ENCODE measurements at regions not wholly inside any gene's neighbourhood (a gene's known extent, or its start where the extent isn't known, plus 50 kb on each side); places are given as distances from the start of the nearest gene placed in this dataset.

DNA sequence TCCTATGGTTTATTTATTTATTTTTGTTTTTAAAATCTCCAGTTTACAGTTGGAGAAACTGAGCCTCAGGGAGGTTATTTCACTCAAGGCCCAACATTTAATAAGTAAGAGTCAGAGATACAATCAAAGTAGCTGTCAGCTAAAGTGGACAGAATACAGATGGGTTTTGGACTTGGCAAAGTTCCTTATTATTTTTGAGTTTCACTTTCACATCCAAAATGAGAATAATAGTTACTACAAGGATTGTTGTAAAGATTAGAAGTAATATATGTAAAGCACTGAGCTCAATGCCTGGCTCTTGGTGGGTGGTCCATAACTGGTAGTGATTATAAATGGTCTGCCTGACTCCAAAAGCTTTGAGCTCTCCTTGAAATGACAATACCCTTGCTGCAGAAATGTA lies 87.5 kb upstream of the SESN3 start:
- DNase-seq (ENCODE audit: low read depth, low spot score) = no peak

DNA sequence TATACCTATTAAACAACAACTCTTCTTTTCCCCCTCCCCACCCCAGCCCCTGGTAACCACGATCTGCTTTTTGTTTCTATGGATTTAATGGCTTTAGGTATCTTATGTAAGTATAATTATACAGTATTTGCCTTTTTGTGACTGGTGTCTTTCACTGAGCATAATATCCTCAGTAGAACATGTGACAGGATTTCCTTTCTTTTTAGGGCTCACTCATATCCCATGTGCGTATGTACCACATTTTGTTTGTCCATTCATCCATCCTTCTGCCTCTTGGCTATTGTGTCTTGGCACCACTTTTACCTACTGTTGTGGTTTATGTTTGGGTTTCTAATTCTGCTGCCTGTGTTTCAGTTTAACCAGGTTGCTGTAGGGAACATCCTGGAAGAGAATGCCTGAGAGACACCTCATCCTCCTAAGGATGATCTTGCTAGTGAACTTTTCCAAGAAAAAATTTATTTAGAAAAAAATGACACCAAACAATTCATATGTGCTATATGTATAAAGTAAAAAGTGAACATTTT lies 77.6 kb upstream of the SESN3 start:
- no peak for DNase-seq (ENCODE audit: low read depth, low spot score)

- DNase-seq (ENCODE audit: low read depth, low spot score) = no peak
Observed at GRCh38 chr11:95307286-95307685, 76.3 kb upstream of the SESN3 start.

GRCh38 chr11:95306801-95307200 lies 75.8 kb upstream of the SESN3 start:
- no peak for DNase-seq (ENCODE audit: low read depth, low spot score)

- DNase-seq (ENCODE audit: low read depth, low spot score) = no peak
Observed at GRCh38 chr11:95306123-95306522, 75.1 kb upstream of the SESN3 start.

GRCh38 chr11:95305705-95306104 lies 74.7 kb upstream of the SESN3 start:
- DNase-seq (ENCODE audit: low read depth, low spot score) = no peak

- DNase-seq (ENCODE audit: low read depth, low spot score) = no peak
Observed at GRCh38 chr11:95304777-95305176, 73.8 kb upstream of the SESN3 start.

- DNase-seq (ENCODE audit: low read depth, low spot score) = no peak
Observed at GRCh38 chr11:95302211-95302610, 71.2 kb upstream of the SESN3 start.

DNA sequence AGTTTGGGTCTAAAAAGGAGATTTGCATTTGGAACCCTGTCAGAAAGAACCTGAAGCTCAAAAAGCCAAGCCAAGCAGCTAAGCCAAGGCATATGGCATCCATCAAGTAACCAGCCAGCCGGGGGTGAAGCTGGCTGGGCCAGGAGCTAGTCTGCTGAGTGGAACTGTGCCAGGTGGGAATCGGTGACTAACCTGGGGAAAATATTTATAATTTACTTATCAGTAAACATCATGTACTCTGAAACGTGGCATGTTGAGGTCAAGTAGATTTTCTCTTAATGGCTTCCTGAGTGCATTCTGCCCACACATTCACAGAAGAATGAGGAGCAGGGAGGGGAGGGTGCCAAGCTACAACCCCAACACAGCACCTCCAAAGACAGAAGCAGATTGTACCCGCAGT lies 70.5 kb upstream of the SESN3 start:
- DNase-seq (ENCODE audit: low read depth, low spot score) = no peak

- no peak for DNase-seq (ENCODE audit: low read depth, low spot score)
Observed at GRCh38 chr11:95299078-95299679, 68.2 kb upstream of the SESN3 start.

DNA sequence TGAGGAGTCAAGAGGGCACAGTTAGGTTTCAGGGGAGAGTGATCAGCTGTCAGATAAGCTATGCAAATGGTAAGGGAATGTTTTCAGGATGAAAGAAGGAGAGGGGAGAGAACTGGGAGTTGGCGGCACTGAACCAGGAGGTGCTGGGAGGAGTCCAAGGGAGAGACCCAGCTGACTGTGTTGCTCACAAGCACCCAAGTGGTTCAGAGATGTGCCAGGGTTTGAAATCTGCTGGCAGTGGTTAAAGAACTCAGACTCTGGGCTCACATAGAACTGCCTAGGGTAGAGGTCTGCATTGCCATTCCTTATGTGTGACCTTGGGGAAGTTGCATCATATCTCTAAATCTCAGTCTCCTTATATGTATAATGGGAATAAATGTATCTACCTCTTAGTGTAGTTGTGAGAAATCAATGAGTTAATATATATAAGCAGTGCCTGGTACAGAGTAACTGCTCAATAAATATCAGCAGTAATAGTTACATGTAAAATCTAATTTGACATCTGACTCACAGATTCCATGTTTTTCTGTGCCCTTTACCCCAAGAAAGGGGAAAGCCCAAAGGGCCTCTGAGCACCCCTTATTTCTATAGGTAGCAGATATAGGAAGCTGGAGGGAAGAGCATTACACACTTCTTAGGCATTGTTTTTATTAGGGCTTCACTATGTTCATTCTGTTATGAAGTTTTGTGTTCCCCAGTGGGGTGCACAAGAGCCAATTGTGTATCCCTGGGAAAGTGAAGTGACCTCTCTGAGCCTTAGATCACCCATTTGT lies 66.9 kb upstream of the SESN3 start:
- DNase-seq (ENCODE audit: low read depth, low spot score) = no peak

DNA sequence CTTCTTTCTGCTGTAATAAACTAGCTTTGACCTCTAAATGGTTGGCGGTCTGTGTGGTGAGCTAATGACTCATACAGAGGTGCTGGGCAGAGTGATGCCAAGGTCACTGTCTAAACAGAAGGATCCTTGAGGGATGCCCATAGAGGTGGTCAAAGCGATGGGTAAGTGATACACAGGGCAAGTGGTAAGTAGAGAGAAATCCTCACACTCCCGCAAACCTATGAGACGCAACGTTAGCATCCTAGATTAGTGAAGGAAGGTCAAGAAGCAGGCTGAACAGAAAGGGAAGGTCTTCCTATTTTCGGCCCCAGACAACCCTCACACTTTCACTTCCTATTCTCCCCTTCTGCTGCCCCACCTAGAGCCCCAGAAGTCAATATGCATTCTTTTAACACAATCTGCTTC lies 65.6 kb upstream of the SESN3 start:
- no peak for DNase-seq (ENCODE audit: low read depth, low spot score)

- no peak for DNase-seq (ENCODE audit: low read depth, low spot score)
Observed at GRCh38 chr11:95296165-95296564, 65.2 kb upstream of the SESN3 start.

DNA sequence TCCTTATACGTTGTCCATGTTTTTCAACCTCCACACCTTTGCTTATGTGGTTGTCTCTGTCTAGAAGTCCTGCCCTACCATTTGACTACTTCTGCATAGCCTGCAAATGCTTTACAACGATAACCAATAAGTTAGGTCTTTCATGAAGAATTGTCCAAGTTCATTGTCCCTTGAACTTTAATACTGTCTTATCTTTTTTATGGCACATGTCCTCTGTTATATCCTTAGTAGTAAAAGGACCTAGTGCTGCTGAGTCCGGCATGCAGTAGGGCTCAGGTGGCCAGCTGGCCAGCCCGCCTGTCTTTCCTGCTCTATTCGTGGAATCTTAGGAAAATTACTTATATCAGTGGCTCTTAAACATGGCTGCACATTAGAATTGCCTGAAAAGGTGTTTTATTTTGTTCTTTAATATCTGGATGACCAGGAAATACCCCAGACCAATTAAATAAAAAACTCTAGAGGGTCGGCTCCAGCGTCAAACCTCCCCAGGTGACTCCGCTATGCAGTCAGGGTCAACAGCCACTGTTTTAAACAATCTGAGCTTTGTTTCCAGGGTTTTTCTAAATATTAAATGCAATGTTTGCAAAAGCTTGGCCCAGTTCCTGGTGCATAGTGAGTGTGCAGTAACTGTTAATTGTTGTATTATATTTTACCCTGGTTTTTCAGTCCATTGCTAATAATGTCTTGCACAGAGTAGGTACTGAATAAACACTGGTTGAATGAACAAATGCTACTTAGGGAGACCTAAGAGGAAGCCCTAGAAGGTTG lies 64.6 kb upstream of the SESN3 start:
- no peak for DNase-seq (ENCODE audit: low read depth, low spot score)

DNA sequence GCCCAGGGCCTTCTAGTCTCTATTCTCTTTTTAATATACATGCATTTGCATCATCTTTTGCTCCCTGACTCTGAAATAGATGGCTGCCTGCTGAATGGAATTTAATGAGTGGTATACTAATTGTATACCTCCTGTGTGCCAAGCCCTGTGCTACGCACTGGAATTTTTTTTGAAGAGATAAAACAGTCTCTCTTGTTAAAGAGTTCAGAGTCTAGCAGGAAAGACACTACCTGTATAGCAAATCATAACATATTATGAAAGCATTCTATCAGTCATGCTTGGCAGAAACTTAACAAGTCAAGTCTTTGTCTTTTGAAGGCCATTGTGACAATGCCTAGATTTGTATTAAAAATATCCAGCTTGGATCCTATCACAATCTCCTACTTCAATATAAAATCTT lies 63.7 kb upstream of the SESN3 start:
- DNase-seq (ENCODE audit: low read depth, low spot score) = no peak

GRCh38 chr11:95293116-95293515 lies 62.1 kb upstream of the SESN3 start:
- DNase-seq (ENCODE audit: low read depth, low spot score) = no peak

DNA sequence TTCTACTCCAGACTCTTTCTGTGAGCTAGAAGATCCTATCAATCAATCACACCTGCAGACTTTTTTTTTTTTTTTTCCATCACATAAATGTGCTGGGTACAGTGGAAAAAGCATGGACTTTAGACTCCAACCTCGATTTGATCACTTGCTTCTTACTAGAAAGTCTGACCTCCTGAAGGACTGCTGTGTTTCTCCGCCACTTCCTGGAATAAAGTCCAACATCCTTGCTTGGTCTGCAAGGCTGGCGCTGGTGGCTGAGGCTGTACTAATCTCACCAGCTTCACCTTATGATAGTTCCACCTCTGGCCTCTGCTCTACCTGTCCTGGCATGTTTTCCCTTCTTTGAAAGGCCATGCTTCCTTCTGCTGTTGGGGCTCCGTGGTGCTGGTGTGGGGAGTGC lies 60.9 kb upstream of the SESN3 start:
- no peak for DNase-seq (ENCODE audit: low read depth, low spot score)

DNA sequence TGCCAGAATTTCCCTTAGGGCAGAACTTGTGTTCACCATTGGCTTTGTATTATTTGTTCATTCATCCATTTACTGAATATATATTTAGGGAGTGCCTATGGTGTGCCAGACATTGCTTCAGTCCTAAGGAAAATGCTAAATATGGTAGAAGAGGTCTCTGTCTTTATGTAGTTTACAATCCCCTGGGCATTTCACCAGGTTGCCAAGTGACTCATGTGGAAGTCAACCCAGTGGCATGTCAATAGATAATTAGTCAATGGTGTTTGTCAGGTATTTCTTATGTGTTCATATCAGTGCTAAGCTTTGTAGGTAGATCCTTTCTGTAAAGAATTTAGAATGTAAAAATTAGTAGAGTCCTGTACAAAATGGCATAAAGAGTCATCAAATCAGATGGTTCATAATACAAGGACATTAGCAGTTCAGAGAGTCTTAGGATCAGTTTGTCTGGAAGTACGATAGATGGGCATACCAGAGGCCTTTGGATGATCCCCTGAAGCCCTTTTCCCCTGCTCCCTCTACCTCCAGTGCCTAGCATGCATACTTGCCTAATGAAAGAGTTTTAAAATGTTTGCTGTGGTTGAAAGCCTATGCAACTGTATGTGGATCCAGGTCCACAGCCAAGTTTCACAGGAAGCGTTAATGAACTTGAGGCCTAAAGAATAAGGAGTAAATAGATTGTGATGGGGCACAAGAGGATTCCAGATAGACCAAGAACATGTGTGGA lies 58.5 kb upstream of the SESN3 start:
- no peak for DNase-seq (ENCODE audit: low read depth, low spot score)

DNA sequence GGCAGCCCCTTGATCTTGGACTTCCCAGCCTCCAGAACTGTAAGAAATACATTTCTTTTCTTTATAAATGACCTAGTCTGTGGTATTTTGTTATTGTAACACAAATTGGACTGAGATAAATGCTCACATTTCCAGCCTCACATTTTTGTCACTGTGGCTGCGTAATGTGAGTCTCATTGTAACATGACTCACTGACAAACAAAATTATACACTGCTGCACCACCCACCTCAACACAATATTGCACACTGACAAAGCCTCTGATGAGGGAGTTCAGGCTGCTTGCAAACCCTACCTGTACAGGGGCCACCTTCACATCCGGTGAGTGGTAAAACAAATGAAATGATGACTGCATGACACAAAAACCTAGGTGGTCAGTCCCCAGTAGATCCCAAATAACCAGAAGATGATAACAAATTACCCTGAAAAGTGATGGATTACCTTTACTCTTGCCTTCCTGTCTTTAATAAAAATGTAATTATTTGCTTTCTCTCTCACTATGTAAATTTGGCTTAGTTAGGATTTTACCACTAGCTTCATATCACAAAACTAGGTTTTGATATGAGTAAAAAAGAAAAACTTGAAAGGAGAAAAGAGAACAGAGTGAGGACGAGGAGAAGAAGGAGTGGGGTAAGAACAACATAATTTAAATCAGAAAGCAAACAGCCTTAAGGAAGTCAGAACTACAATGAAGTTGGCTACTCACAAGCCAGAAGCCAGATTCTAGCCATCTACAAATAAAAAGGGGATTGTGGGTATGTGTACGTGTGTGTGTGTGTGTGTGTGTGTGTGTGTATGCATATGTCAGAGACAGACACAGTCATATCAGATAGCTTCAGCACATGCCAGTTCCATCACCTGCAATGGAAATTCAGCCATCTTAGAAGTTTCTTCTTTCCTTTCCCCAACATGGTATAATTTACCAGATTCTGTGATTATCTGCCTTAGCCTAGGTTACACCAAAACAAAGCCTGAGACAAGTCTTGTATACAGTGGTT lies 53.4 kb upstream of the SESN3 start:
- no peak for DNase-seq (ENCODE audit: low read depth, low spot score)

DNA sequence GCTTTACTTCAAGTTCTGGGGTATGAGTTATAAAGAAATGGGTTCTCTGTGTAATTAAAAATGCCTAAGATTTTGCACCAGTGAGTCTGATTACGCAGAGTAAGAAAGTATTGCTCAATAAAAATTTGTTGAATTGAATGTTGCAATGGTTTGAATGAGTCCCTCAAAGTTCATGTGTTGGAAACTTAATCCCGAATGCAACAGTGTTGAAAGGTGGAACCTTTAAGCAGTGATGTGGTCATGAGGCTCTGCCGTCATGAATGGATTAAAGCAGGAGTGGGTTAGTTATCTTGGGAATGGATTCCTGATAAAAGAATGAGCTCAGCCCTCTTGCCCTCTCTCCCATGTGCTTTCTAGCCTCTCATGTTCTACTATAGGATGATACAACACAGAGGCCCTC lies 52.6 kb upstream of the SESN3 start:
- no peak for DNase-seq (ENCODE audit: low read depth, low spot score)

- no peak for DNase-seq (ENCODE audit: low read depth, low spot score)
Observed at GRCh38 chr11:95283146-95283545, 52.1 kb upstream of the SESN3 start.
